HG02763 (cell line): ENCODE measurements at regions not wholly inside any gene's neighbourhood (a gene's known extent, or its start where the extent isn't known, plus 50 kb on each side); places are given as distances from the start of the nearest gene placed in this dataset.

Experiments used
- ATAC-seq: cut with Tn5 transposase; IDR thresholded peaks from one replicate; pipeline ENCODE4 v1.9.1; 2021; ENCODE audit warnings: mild to moderate bottlenecking, moderate library complexity; ENCODE audit not compliant: unreplicated experiment

- peak; percentile 57 for ATAC-seq
These were observed 61.6 kb upstream of the MTMR8 start for GRCh38 chrX:64456828-64457227.

GRCh38 chrX:64447207-64447606 is 52.0 kb upstream of the MTMR8 start:
- no peak for ATAC-seq
